Dermis blood vessel endothelial cell (primary cell): ENCODE measurements at regions not wholly inside any gene's neighbourhood (a gene's known extent, or its start where the extent isn't known, plus 50 kb on each side); places are given as distances from the start of the nearest gene placed in this dataset.

Experiments
- DNase-seq: peaks from one replicate; pipeline ENCODE4 v3.0.0; 2010

GRCh38 chr5:176151281-176151680 is 86.9 kb upstream of the SIMC1 start:
- DNase-seq: no peak

- DNase-seq: no peak
Observed at GRCh38 chr5:176152191-176152929, 85.9 kb upstream of the SIMC1 start.

- no peak for DNase-seq
Observed at GRCh38 chr5:176152930-176153311, 85.3 kb upstream of the SIMC1 start.

GRCh38 chr5:176153741-176154140 is 84.5 kb upstream of the SIMC1 start:
- DNase-seq: no peak

- no peak for DNase-seq
Observed at GRCh38 chr5:176154821-176155220, 83.4 kb upstream of the SIMC1 start.

GRCh38 chr5:176155922-176156359 is 82.3 kb upstream of the SIMC1 start:
- no peak for DNase-seq

- DNase-seq: no peak
Observed at GRCh38 chr5:176157656-176158055, 80.6 kb upstream of the SIMC1 start.

DNA sequence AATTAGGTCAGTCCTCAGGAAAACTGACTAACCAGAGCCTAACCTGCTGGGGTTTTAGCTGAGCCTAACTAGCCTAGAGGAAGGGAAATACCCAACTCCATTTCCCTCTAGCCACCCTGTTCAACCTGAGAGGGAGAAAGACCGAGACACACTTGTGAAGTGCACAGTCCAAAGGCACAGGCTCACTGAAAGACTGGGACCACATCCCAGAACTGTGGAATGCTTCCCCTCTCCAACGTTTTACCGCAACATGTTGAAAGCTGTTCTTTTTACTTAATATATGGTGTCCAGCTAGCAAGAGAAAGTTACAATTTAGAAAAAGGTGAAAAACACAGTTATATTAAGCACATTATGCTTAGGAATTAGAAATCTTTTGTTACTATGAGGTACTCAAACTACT is 76.8 kb upstream of the SIMC1 start:
- DNase-seq: no peak

DNA sequence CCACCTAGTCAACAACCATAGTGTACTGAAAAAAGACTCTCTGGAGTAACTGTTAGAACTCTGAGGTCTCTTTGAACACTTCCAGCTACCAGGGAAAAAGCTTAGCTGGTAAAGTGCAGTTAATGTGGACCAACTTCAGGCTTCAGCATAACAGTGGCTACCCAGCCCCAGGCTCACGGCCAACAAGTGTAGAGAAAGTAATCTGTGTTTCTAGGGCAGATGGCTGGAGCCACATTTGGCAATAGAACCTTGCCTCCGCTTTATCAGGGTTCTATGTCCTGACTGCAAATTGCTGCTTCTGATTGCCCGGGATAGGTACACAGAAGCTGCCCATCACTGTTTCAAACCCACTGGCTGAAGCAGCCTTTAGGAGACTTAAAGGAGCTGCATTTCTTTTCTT is 76.0 kb upstream of the SIMC1 start:
- no peak for DNase-seq

- no peak for DNase-seq
Observed at GRCh38 chr5:176162888-176163287, 75.3 kb upstream of the SIMC1 start.

DNA sequence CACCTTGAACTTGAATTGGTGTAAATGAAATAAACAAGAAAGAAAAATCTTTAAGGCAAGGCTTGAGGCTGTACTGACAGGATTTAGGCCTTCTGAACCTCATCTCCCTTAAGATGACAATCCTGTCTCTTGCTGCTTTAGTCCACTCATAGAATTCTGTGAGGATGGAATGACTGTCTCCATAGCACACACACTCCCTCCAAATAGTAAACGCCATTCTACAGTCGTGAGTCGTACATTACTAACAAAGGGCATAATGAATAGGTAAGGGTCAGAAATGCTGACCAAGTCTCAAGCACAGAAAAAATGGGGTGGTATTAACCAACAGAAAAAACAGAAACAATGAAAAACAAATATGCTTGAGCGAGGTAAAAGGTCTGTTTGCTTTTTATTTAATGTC is 71.8 kb upstream of the SIMC1 start:
- no peak for DNase-seq

DNA sequence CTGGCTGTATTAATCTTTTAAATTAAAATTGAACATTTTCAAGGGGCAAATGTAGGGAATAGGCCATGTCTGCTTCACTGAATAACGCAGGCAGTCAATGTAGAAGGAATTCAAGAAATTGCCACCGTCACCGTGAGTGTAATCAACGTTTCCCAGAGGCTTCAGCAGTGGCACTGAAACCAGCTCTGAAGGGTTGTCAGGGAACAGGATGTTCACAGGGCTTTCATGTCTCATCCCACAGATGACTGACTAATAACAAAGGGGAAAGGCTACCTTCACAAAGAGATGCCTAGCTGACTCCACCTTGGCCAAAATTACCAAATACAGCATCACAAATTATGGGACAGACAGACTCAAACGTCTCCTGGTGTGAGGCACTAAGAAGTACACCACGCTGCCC is 70.4 kb upstream of the SIMC1 start:
- DNase-seq: no peak

GRCh38 chr5:176169393-176170063 is 68.7 kb upstream of the SIMC1 start:
- no peak for DNase-seq

GRCh38 chr5:176170084-176170483 is 68.1 kb upstream of the SIMC1 start:
- DNase-seq: no peak

- DNase-seq: no peak
Observed at GRCh38 chr5:176171171-176171760, 67.0 kb upstream of the SIMC1 start.

- DNase-seq: no peak
Observed at GRCh38 chr5:176172246-176172645, 66.0 kb upstream of the SIMC1 start.

DNA sequence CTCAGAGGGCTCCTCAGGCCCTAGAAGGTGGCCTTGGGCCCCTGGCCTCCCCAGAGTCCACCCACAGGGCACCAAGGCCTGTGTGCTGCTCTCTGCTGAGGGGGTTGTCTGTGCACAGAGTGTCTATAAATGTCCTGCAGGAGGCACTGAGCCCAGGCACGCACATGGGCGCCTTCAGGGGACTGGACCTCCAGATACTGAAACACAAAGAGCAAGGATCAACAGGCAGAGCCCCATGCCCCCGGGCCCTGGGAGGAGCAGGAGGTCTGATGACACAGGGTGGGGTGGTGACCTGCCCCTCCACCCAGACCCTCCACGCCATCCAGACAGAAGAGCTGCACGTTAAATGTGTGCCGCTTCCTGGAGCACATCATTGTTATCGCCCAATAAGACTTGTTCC is 64.6 kb upstream of the SIMC1 start:
- DNase-seq: no peak

- no peak for DNase-seq
Observed at GRCh38 chr5:176174345-176175025, 63.7 kb upstream of the SIMC1 start.

GRCh38 chr5:176175101-176175852 is 62.9 kb upstream of the SIMC1 start:
- no peak for DNase-seq

GRCh38 chr5:176176231-176176630 is 62.0 kb upstream of the SIMC1 start:
- DNase-seq: no peak

GRCh38 chr5:176178789-176179188 is 59.4 kb upstream of the SIMC1 start:
- DNase-seq: peak; percentile 8

DNA sequence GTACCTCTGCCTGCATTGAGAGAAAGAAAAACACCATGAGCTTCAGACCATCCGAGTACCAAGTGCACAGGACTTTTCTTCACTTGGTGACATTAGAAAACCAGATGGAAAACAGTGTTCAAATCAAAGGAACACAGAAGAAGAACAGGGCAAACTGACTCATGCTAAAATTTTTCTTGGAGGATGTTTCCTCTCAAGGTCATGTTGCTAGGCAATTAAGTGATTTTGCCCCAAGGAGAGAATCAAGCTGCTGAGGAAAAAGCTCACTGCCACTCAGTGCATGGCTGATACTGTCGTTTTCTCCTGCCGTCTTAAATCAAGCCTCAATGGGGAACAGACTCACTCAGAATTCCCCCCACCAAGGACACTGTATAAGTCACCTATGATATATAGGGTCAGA is 57.9 kb upstream of the SIMC1 start:
- no peak for DNase-seq

DNA sequence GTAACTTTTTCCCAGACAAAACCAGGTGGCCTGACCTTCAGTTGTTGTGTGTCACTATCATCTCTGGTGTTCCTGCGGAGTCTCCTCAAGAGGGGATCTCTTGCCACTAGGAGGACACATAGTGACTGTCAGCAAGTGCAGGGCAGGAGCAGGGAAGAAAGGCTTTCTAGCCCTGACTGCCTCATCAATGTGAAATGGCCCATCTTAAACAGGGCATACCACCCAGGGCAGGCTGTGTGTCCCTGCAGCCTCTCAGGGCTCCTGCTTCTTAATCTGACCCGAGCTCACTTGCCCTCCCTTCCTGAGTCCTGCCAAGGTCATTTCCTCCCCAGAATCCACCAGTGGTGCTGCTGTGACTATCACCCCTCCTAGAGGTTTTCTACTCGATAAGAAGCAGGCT is 57.4 kb upstream of the SIMC1 start:
- no peak for DNase-seq
